ENCODE measurements at regions not wholly inside any gene's neighbourhood (a gene's known extent, or its start where the extent isn't known, plus 50 kb on each side); places are given as distances from the start of the nearest gene placed in this dataset.

GRCh38 chr17:53313746-53314145 lies 509.0 kb upstream of the KIF2B start (continued):
- TF ChIP-seq ZNF462 (CRISPR knock-in tag; IDR thresholded peaks at IDR 0.05) (no peak), ZNF331 (CRISPR knock-in tag; IDR thresholded peaks at IDR 0.05; ENCODE audit: low read depth) (no peak), EZH2phosphoT487 (IDR thresholded peaks at IDR 0.05; ENCODE audit: unreplicated experiment) (no peak)

GRCh38 chr17:53278466-53278865 lies 544.3 kb upstream of the KIF2B start:
- H2AFZ ChIP-seq = no peak overlapping the region
- no peak overlapping the region for H3K27ac ChIP-seq (ENCODE audit: low read depth)
- DNase-seq (ENCODE audit: low spot score) (no peak), ATAC-seq (no peak)
- Mint-ChIP-seq H3K27ac (no peak overlapping the region), H3K4me3 (no peak overlapping the region), H3K4me1 (peaks cover 3% of the 10 kb centered on the region; the same call in 2 of the 3 replicates), H3K27me3 (ENCODE audit: insufficient read depth, low read depth, poor library complexity) (no peaks in the 10 kb centered on the region), H3K9me3 (0 out of 3 replicates have a peak, but pooled peaks cover 2% of the 10 kb centered on the region), H3K36me3 (ENCODE audit: low read depth) (no peaks in the 10 kb centered on the region)
- H4K20me1 ChIP-seq (replicated peaks; ENCODE audit: insufficient read depth) = no peaks in the 10 kb centered on the region
- no peak overlapping the region for H3K4me3 ChIP-seq
- H3K4me2 ChIP-seq = no peak overlapping the region
- no peaks in the 10 kb centered on the region for H3K4me1 ChIP-seq (ENCODE audit: insufficient read depth)
- no peaks in the 10 kb centered on the region for H3K27me3 ChIP-seq (ENCODE audit: insufficient read depth)
- no peaks in the 10 kb centered on the region for H3F3A ChIP-seq (replicated peaks; ENCODE audit: low read depth)
- no peaks in the 10 kb centered on the region for H3K9me2 ChIP-seq (ENCODE audit: insufficient read depth)
- no peak for TF ChIP-seq EZH2phosphoT487 (IDR thresholded peaks at IDR 0.05; ENCODE audit: unreplicated experiment)
- TF ChIP-seq CREB1 (CRISPR knock-in tag; IDR thresholded peaks at IDR 0.05; ENCODE audit: low read depth) = no peak
- no peak for TF ChIP-seq EZH2 (IDR thresholded peaks at IDR 0.05; ENCODE audit: low read depth, unreplicated experiment)
- no peak for TF ChIP-seq POLR2AphosphoS5 (IDR thresholded peaks at IDR 0.05; ENCODE audit: low read depth)
- no peak for TF ChIP-seq ZNF114 (CRISPR knock-in tag; IDR thresholded peaks at IDR 0.05)
- no peak for TF ChIP-seq STAT1 (IDR thresholded peaks at IDR 0.05; ENCODE audit: unreplicated experiment)
- TF ChIP-seq REST (IDR thresholded peaks at IDR 0.05; ENCODE audit: unreplicated experiment) = no peak
- no peaks in the 10 kb centered on the region for H3K79me2 ChIP-seq (replicated peaks; ENCODE audit: insufficient read depth)
- H3K36me3 ChIP-seq (ENCODE audit: insufficient read depth) = no peaks in the 10 kb centered on the region

Data from GM23338 (cell line).